Right atrium auricular region (tissue), 2 donors: ENCODE measurements at regions not wholly inside any gene's neighbourhood (a gene's known extent, or its start where the extent isn't known, plus 50 kb on each side); places are given as distances from the start of the nearest gene placed in this dataset.

Experiments used
- DNase-seq: peaks from one replicate; pipeline ENCODE4 v3.0.0-alpha.2; 2019; ENCODE audit warnings: low spot score
- H3K27ac ChIP-seq, 2 donors: fragments of 200-600 bp; sonication (generic); 1 replicate in 1 of 2; 2 replicates in 1 of 2; pipeline ENCODE4 v1.5.1; 2016 to 2019
- H3K27me3 ChIP-seq, 2 donors: fragments of 200-600 bp; sonication (generic); one replicate each; pipeline versions ENCODE4 v1.5.1 to v1.6.0; 2017 to 2019
- H3K36me3 ChIP-seq: fragments of 200-600 bp; sonication (generic); one replicate; pipeline ENCODE4 v1.5.1; 2016
- H3K4me1 ChIP-seq, 2 donors: fragments of 200-600 bp; sonication (generic); one replicate each; pipeline versions ENCODE4 v1.5.1 to v1.6.0; 2017 to 2019
- H3K4me3 ChIP-seq, 2 donors: fragments of 200-600 bp; sonication (generic); 1 replicate in 1 of 2; 2 replicates in 1 of 2; pipeline ENCODE4 v1.5.1; 2017 to 2019; ENCODE audit warnings: mild to moderate bottlenecking in 1 of 2, moderate library complexity in 1 of 2
- H3K9me3 ChIP-seq, 2 donors: fragments of 200-600 bp; sonication (generic); one replicate each; pipeline ENCODE4 v1.5.1; 2019
- CTCF ChIP-seq, 2 donors: fragments of 200-600 bp; sonication (generic); IDR thresholded peaks; one replicate each; pipeline ENCODE4 v1.5.1; 2019; ENCODE audit warnings: antibody characterized with exemption in 2 of 2

- Histone ChIP-seq H3K27me3 (no peaks in the 10 kb centered on the region), H3K9me3 (no peaks in the 10 kb centered on the region), H3K4me3 (no peak overlapping the region), H3K27ac (no peak overlapping the region), H3K36me3 (no peaks in the 10 kb centered on the region), H3K4me1 (no peaks in the 10 kb centered on the region)
- no peak for DNase-seq
- TF ChIP-seq CTCF (IDR thresholded peaks at IDR 0.05) = no peak
Observed at GRCh38 chr2:35355056-35355455, 1000.5 kb upstream of the CRIM1 start.

GRCh38 chr2:35347561-35347960 lies 1008.0 kb upstream of the CRIM1 start:
- no peaks in the 10 kb centered on the region for H3K9me3 ChIP-seq
- H3K4me3 ChIP-seq = no peak overlapping the region

GRCh38 chr2:35343135-35343534 lies 1012.4 kb upstream of the CRIM1 start:
- H3K27ac ChIP-seq = no peak overlapping the region
- H3K4me1 ChIP-seq = no peaks in the 10 kb centered on the region
- no peak overlapping the region for H3K4me3 ChIP-seq
- DNase-seq = no peak
- no peaks in the 10 kb centered on the region for H3K36me3 ChIP-seq
- H3K27me3 ChIP-seq = no peaks in the 10 kb centered on the region
- no peaks in the 10 kb centered on the region for H3K9me3 ChIP-seq
- TF ChIP-seq CTCF (IDR thresholded peaks at IDR 0.05) = no peak

More at GRCh38 chr2:35347561-35347960, 1008.0 kb upstream of the CRIM1 start:
- Histone ChIP-seq H3K4me1 (no peaks in the 10 kb centered on the region), H3K36me3 (no peaks in the 10 kb centered on the region), H3K27me3 (no peaks in the 10 kb centered on the region), H3K27ac (no peak overlapping the region)
- DNase-seq = no peak
- no peak for TF ChIP-seq CTCF (IDR thresholded peaks at IDR 0.05)

- Histone ChIP-seq H3K9me3 (no peaks in the 10 kb centered on the region), H3K27ac (no peak overlapping the region), H3K27me3 (no peaks in the 10 kb centered on the region), H3K4me3 (no peak overlapping the region), H3K36me3 (no peaks in the 10 kb centered on the region), H3K4me1 (no peaks in the 10 kb centered on the region)
- no peak for DNase-seq
- TF ChIP-seq CTCF (IDR thresholded peaks at IDR 0.05) = no peak
Observed at GRCh38 chr2:35339211-35339610, 1016.4 kb upstream of the CRIM1 start.

- no peaks in the 10 kb centered on the region for H3K27me3 ChIP-seq
- H3K4me1 ChIP-seq = no peaks in the 10 kb centered on the region
- no peak for TF ChIP-seq CTCF (IDR thresholded peaks at IDR 0.05)
- H3K27ac ChIP-seq = no peak overlapping the region
- H3K36me3 ChIP-seq = no peaks in the 10 kb centered on the region
- no peaks in the 10 kb centered on the region for H3K9me3 ChIP-seq
- no peak for DNase-seq
- no peak overlapping the region for H3K4me3 ChIP-seq
Observed at GRCh38 chr2:35337922-35338321, 1017.7 kb upstream of the CRIM1 start.

GRCh38 chr2:35314049-35314448 lies 1041.5 kb upstream of the CRIM1 start:
- H3K9me3 ChIP-seq = no peaks in the 10 kb centered on the region
- H3K4me3 ChIP-seq = no peak overlapping the region
- no peak for DNase-seq
- no peak overlapping the region for H3K27ac ChIP-seq
- no peak for TF ChIP-seq CTCF (IDR thresholded peaks at IDR 0.05)
- H3K36me3 ChIP-seq = no peaks in the 10 kb centered on the region
- H3K4me1 ChIP-seq = no peaks in the 10 kb centered on the region
- H3K27me3 ChIP-seq = no peaks in the 10 kb centered on the region
